ENCODE measurements at regions not wholly inside any gene's neighbourhood (a gene's known extent, or its start where the extent isn't known, plus 50 kb on each side); places are given as distances from the start of the nearest gene placed in this dataset.
"Not testable (repeated sequence)": the region's sequence is repeated elsewhere in the genome, so short reads cannot be mapped to it uniquely, and the experiment has no call there.

GRCh38 chr6:4653141-4653540 is 123.1 kb upstream of the CDYL start:
- DNase-seq = no peak

GRCh38 chr6:4651831-4652467 is 124.3 kb upstream of the CDYL start:
- DNase-seq = no peak

- no peak for DNase-seq
Observed at GRCh38 chr6:4649728-4650127, 126.5 kb upstream of the CDYL start.

- no peak for DNase-seq
Observed at GRCh38 chr6:4647414-4648365, 128.5 kb upstream of the CDYL start.

GRCh38 chr6:4645713-4646360 is 130.4 kb upstream of the CDYL start:
- no peak for DNase-seq

- DNase-seq = no peak
Observed at GRCh38 chr6:4644996-4645395, 131.2 kb upstream of the CDYL start.

- DNase-seq = no peak
Observed at GRCh38 chr6:4641461-4641860, 134.7 kb upstream of the CDYL start.

- no peak for DNase-seq
Observed at GRCh38 chr6:4640139-4640538, 136.1 kb upstream of the CDYL start.

- no peak for DNase-seq
Observed at GRCh38 chr6:4638641-4639040, 137.6 kb upstream of the CDYL start.

GRCh38 chr6:4637691-4638433 is 138.3 kb upstream of the CDYL start:
- DNase-seq = no peak

GRCh38 chr6:4636881-4637224 is 139.4 kb upstream of the CDYL start:
- DNase-seq = no peak

GRCh38 chr6:4636191-4636880 is 139.9 kb upstream of the CDYL start:
- no peak for DNase-seq

- no peak for DNase-seq
Observed at GRCh38 chr6:4635666-4636065, 140.5 kb upstream of the CDYL start.

GRCh38 chr6:4632421-4632820 is 143.8 kb upstream of the CDYL start:
- DNase-seq = no peak

GRCh38 chr6:4629789-4630188 is 146.4 kb upstream of the CDYL start:
- not testable (repeated sequence) for DNase-seq

GRCh38 chr6:4625557-4625956 is 150.6 kb upstream of the CDYL start:
- no peak for DNase-seq

- no peak for DNase-seq
Observed at GRCh38 chr6:4624726-4625125, 151.5 kb upstream of the CDYL start.

GRCh38 chr6:4620284-4621151 is 155.7 kb upstream of the CDYL start:
- DNase-seq = no peak

GRCh38 chr6:4616311-4616710 is 159.9 kb upstream of the CDYL start:
- DNase-seq = no peak

GRCh38 chr6:4615891-4616290 is 160.3 kb upstream of the CDYL start:
- no peak for DNase-seq

- no peak for DNase-seq
Observed at GRCh38 chr6:4615231-4615630, 161.0 kb upstream of the CDYL start.

GRCh38 chr6:4614637-4615036 is 161.6 kb upstream of the CDYL start:
- DNase-seq = no peak

All from NCI-H1436 treated with DMSO at 0.1 percent for 48 hours (cell line).